WTC11 (cell line): ENCODE measurements at regions not wholly inside any gene's neighbourhood (a gene's known extent, or its start where the extent isn't known, plus 50 kb on each side); places are given as distances from the start of the nearest gene placed in this dataset.

Source experiments
- CBFB ChIP-seq: sonication (generic); formaldehyde crosslinking; IDR thresholded peaks from 2 replicates; pipeline ENCODE4 v1.8.1; 2022; ENCODE audit warnings: mild to moderate bottlenecking, low read depth, missing genetic modification reagents
- HMGA2 ChIP-seq: fragments of 250-450 bp; sonication (Bioruptor Pico); IDR thresholded peaks from 2 replicates; pipeline ENCODE4 v1.4.0; 2021; ENCODE audit warnings: mild to moderate bottlenecking, moderate library complexity
- MXD4 ChIP-seq: fragments of 250-450 bp; sonication (Bioruptor Pico); IDR thresholded peaks from 2 replicates; pipeline ENCODE4 v1.8.0; 2021; ENCODE audit warnings: mild to moderate bottlenecking, moderate library complexity, borderline replicate concordance
- SP1 ChIP-seq: sonication (generic); formaldehyde crosslinking; conservative IDR thresholded peaks from 2 replicates; pipeline ENCODE4 v1.8.1; 2022; ENCODE audit warnings: missing genetic modification reagents
- TP53 ChIP-seq: sonication (generic); formaldehyde crosslinking; IDR thresholded peaks from 2 replicates; pipeline ENCODE4 v1.8.1; 2023; ENCODE audit warnings: mild to moderate bottlenecking, missing genetic modification reagents
- ZNF263 ChIP-seq: sonication (generic); formaldehyde crosslinking; IDR thresholded peaks from 2 replicates; pipeline ENCODE4 v1.8.1; 2022; ENCODE audit warnings: low read depth, mild to moderate bottlenecking, moderate library complexity, missing genetic modification reagents
- ZNF423 ChIP-seq: fragments of 250-450 bp; sonication (Bioruptor Pico); IDR thresholded peaks from 2 replicates; pipeline ENCODE4 v2.1.2; 2022; ENCODE audit warnings: mild to moderate bottlenecking, moderate library complexity
- TF ChIP-seq, protein P1 (sequence below): fragments of 200-600 bp; IDR thresholded peaks from 2 replicates; pipeline ENCODE4 v1.8.0; 2022; ENCODE audit warnings: antibody characterized with exemption
- TF ChIP-seq, protein P2 (sequence below): sonication (generic); formaldehyde crosslinking; IDR thresholded peaks from 2 replicates; pipeline ENCODE4 v1.8.0; 2022; ENCODE audit warnings: mild to moderate bottlenecking, missing genetic modification reagents
- TF ChIP-seq, protein P3 (sequence below): sonication (generic); formaldehyde crosslinking; IDR thresholded peaks from 2 replicates; pipeline ENCODE4 v1.8.1; 2022; ENCODE audit warnings: low read depth, mild to moderate bottlenecking, moderate library complexity, missing genetic modification reagents, borderline replicate concordance

DNA sequence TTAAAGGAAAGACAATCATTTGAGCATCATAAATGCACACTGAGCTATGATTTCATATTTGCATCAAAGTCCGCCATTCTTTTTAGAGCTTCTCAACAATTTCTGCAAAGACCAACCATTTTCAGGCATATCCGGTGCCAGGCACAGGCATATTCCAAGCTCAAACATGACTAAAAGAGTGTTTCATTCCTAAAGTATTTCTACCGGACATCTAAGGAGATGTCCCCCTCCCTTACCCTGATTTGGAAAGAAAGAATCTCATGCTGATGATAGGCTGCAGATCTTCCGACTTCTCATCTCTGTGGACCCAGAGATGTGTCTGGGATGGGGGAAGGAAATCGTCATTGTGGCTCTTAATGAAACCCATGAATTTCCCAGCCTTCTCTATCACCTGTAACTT lies 600.5 kb upstream of the MGMT start:
- TF ChIP-seq, protein P1, sequence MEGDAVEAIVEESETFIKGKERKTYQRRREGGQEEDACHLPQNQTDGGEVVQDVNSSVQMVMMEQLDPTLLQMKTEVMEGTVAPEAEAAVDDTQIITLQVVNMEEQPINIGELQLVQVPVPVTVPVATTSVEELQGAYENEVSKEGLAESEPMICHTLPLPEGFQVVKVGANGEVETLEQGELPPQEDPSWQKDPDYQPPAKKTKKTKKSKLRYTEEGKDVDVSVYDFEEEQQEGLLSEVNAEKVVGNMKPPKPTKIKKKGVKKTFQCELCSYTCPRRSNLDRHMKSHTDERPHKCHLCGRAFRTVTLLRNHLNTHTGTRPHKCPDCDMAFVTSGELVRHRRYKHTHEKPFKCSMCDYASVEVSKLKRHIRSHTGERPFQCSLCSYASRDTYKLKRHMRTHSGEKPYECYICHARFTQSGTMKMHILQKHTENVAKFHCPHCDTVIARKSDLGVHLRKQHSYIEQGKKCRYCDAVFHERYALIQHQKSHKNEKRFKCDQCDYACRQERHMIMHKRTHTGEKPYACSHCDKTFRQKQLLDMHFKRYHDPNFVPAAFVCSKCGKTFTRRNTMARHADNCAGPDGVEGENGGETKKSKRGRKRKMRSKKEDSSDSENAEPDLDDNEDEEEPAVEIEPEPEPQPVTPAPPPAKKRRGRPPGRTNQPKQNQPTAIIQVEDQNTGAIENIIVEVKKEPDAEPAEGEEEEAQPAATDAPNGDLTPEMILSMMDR: no peak
- TF ChIP-seq SP1 (CRISPR knock-in tag): no peak
- no peak for TF ChIP-seq TP53 (CRISPR knock-in tag)
- TF ChIP-seq, protein P2, sequence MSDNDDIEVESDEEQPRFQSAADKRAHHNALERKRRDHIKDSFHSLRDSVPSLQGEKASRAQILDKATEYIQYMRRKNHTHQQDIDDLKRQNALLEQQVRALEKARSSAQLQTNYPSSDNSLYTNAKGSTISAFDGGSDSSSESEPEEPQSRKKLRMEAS (CRISPR knock-in tag): no peak
- no peak for TF ChIP-seq ZNF423 (CRISPR knock-in tag)
- TF ChIP-seq ZNF263 (CRISPR knock-in tag): no peak
- TF ChIP-seq MXD4: no peak
- TF ChIP-seq, protein P3, sequence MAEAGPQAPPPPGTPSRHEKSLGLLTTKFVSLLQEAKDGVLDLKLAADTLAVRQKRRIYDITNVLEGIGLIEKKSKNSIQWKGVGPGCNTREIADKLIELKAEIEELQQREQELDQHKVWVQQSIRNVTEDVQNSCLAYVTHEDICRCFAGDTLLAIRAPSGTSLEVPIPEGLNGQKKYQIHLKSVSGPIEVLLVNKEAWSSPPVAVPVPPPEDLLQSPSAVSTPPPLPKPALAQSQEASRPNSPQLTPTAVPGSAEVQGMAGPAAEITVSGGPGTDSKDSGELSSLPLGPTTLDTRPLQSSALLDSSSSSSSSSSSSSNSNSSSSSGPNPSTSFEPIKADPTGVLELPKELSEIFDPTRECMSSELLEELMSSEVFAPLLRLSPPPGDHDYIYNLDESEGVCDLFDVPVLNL (CRISPR knock-in tag): no peak
- TF ChIP-seq CBFB (CRISPR knock-in tag): no peak
- TF ChIP-seq HMGA2: no peak
